ENCODE measurements at regions not wholly inside any gene's neighbourhood (a gene's known extent, or its start where the extent isn't known, plus 50 kb on each side); places are given as distances from the start of the nearest gene placed in this dataset.
"Not testable (repeated sequence)": the region's sequence is repeated elsewhere in the genome, so short reads cannot be mapped to it uniquely, and the experiment has no call there.

DNA sequence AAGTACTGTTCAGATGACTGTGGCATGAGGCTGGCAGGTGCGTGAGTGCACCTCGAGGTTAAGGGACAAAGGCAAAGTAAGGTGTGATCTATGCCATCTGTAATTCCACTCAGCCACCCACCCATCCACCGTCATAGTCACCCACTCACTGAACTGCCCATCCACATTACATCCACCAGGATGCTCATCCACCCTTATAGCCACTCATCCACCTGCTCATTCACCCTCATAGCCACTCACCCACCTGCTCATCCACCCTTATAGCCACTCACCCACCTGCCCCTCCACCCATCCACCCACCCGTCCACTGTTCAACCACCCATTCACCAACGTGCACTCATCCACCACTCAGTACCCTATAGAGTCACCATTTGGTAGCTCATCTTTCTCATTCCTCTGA lies 64.1 kb upstream of the UXT start:
- intact Hi-C loops (cut with micrococcal nuclease): no loop called here
- ATAC-seq (no peak), DNase-seq (no peak)
- Histone ChIP-seq H3K36me3 (ENCODE audit: low read depth, low read length) (no peaks in the 10 kb centered on the region), H3K27ac (ENCODE audit: low read length) (no peak overlapping the region), H2AFZ (ENCODE audit: low read length) (no peak overlapping the region), H3K4me3 (ENCODE audit: low read length) (no peak overlapping the region), H3K4me1 (ENCODE audit: insufficient read depth, low read length) (no peaks in the 10 kb centered on the region), H3F3A (ENCODE audit: low read length, unreplicated experiment) (no peaks in the 10 kb centered on the region), H3K9me3 (ENCODE audit: low read length) (no peaks in the 10 kb centered on the region), H3K27me3 (ENCODE audit: low read length) (peaks cover 3% of the 10 kb centered on the region; the same call in 1 of the 2 replicates), H3K4me2 (ENCODE audit: low read length) (no peak overlapping the region), H3K9ac (ENCODE audit: low read length) (no peak overlapping the region), H4K20me1 (ENCODE audit: low read length) (no peaks in the 10 kb centered on the region), H3K79me2 (ENCODE audit: low read length) (no peaks in the 10 kb centered on the region), H3K9me2 (replicated peaks; ENCODE audit: low read length) (no peaks in the 10 kb centered on the region)
- CTCF ChIA-PET: no interaction called here
- no TSS peak for BruUV-seq (replicated peaks)
- POLR2A ChIA-PET (ENCODE audit: unreplicated experiment): no interaction called here
- no peak for TF ChIP-seq EZH2phosphoT487 (IDR thresholded peaks at IDR 0.05; ENCODE audit: borderline replicate concordance, low read length)
- TF ChIP-seq, protein P1, sequence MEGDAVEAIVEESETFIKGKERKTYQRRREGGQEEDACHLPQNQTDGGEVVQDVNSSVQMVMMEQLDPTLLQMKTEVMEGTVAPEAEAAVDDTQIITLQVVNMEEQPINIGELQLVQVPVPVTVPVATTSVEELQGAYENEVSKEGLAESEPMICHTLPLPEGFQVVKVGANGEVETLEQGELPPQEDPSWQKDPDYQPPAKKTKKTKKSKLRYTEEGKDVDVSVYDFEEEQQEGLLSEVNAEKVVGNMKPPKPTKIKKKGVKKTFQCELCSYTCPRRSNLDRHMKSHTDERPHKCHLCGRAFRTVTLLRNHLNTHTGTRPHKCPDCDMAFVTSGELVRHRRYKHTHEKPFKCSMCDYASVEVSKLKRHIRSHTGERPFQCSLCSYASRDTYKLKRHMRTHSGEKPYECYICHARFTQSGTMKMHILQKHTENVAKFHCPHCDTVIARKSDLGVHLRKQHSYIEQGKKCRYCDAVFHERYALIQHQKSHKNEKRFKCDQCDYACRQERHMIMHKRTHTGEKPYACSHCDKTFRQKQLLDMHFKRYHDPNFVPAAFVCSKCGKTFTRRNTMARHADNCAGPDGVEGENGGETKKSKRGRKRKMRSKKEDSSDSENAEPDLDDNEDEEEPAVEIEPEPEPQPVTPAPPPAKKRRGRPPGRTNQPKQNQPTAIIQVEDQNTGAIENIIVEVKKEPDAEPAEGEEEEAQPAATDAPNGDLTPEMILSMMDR (conservative IDR thresholded peaks at IDR 0.05; ENCODE audit: low read depth, low read length): no peak
- no peak for TF ChIP-seq EZH2 (IDR thresholded peaks at IDR 0.05; ENCODE audit: low read length, unreplicated experiment)

DNA sequence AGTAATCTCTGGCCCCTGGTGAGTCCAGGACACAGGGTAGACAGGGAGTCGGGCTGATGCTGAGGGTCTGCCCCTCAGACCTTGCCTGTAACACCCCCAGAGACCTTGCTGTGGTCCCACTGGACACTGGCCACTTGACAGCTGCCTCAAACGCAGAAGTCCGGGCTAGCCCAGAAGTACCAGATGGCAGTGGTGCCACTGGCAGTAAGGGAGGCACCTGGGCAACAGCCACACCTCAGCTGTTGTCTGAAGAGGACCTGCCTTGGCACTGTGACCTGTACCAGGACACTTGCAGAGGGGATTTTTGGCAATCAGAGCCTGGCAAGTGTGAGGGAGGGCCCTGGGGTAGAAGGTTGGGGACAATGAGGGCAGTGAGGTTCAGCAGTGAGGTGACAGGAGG lies 63.3 kb upstream of the UXT start:
- no TSS peak for BruUV-seq (replicated peaks)
- intact Hi-C loops (cut with micrococcal nuclease): no loop called here
- no peak overlapping the region for H2AFZ ChIP-seq (ENCODE audit: low read length)
- H3K9me2 ChIP-seq (replicated peaks; ENCODE audit: low read length): no peaks in the 10 kb centered on the region
- no peaks in the 10 kb centered on the region for H3F3A ChIP-seq (ENCODE audit: low read length, unreplicated experiment)
- H3K27ac ChIP-seq (ENCODE audit: low read length): no peak overlapping the region
- no peak overlapping the region for H3K9ac ChIP-seq (ENCODE audit: low read length)
- no peaks in the 10 kb centered on the region for H3K4me1 ChIP-seq (ENCODE audit: insufficient read depth, low read length)
- POLR2A ChIA-PET (ENCODE audit: unreplicated experiment): no interaction called here
- H3K9me3 ChIP-seq (ENCODE audit: low read length): no peaks in the 10 kb centered on the region
- ATAC-seq (no peak), DNase-seq (no peak)
- TF ChIP-seq, protein P1 (conservative IDR thresholded peaks at IDR 0.05; ENCODE audit: low read depth, low read length): no peak
- no peak for TF ChIP-seq EZH2phosphoT487 (IDR thresholded peaks at IDR 0.05; ENCODE audit: borderline replicate concordance, low read length)
- TF ChIP-seq EZH2 (IDR thresholded peaks at IDR 0.05; ENCODE audit: low read length, unreplicated experiment): no peak
- CTCF ChIA-PET: no interaction called here
- H4K20me1 ChIP-seq (ENCODE audit: low read length): no peaks in the 10 kb centered on the region
- no peak overlapping the region for H3K4me2 ChIP-seq (ENCODE audit: low read length)
- no peak overlapping the region for H3K4me3 ChIP-seq (ENCODE audit: low read length)
- peaks cover 3% of the 10 kb centered on the region; the same call in 1 of the 2 replicates for H3K27me3 ChIP-seq (ENCODE audit: low read length)
- H3K36me3 ChIP-seq (ENCODE audit: low read depth, low read length): no peaks in the 10 kb centered on the region
- H3K79me2 ChIP-seq (ENCODE audit: low read length): no peaks in the 10 kb centered on the region

DNA sequence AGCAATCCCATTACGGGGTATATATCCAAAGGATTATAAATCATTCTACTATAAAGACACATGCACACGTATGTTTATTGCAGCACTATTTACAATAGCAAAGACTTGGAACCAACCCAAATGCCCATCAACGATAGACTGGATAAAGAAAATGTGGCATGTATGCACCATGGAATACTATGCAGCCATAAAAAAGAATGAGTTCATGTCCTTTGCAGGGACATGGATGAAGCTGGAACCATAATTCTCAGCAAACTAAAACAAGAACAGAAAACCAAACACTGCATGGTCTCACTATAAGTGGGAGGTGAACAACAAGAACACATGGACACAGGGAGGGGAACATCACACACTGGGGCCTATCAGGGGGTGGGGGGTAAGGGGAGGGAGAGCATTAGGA lies 56.1 kb upstream of the UXT start:
- H3K4me1 ChIP-seq (ENCODE audit: insufficient read depth, low read length); H3K27me3 ChIP-seq (ENCODE audit: low read length); H3K9ac ChIP-seq (ENCODE audit: low read length); H3F3A ChIP-seq (ENCODE audit: low read length, unreplicated experiment); H3K9me3 ChIP-seq (ENCODE audit: low read length); CTCF ChIA-PET; DNase-seq; H3K27ac ChIP-seq (ENCODE audit: low read length); H4K20me1 ChIP-seq (ENCODE audit: low read length); H3K4me3 ChIP-seq (ENCODE audit: low read length); ATAC-seq; H3K79me2 ChIP-seq (ENCODE audit: low read length); H3K4me2 ChIP-seq (ENCODE audit: low read length); H3K36me3 ChIP-seq (ENCODE audit: low read depth, low read length); intact Hi-C loops (cut with micrococcal nuclease); H2AFZ ChIP-seq (ENCODE audit: low read length); POLR2A ChIA-PET (ENCODE audit: unreplicated experiment); BruUV-seq (replicated peaks); H3K9me2 ChIP-seq (replicated peaks; ENCODE audit: low read length): not testable (repeated sequence)

DNA sequence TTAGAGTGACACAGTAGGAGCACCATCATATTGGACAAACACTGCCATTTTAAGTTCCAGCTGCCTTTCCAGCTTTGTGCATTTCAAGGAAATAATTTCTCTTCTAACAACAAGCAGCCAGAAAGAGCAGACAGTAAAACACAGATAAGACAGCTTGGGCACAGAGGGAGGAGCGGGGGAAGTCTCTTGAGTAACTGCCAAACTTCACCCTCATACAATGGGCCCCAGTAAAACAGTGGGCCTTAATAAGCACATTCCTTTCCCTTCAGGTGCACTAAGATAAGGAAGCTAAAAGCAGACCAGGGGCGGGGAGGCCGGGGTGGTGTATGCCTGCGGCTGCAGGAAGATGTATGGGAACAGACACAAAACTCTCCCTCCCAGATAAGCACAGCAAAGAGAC lies 53.7 kb upstream of the UXT start:
- H3K9me2 ChIP-seq (replicated peaks; ENCODE audit: low read length); H3K4me2 ChIP-seq (ENCODE audit: low read length); H3K9ac ChIP-seq (ENCODE audit: low read length); H3K4me1 ChIP-seq (ENCODE audit: insufficient read depth, low read length); H2AFZ ChIP-seq (ENCODE audit: low read length); CTCF ChIA-PET; ATAC-seq; H4K20me1 ChIP-seq (ENCODE audit: low read length); H3K4me3 ChIP-seq (ENCODE audit: low read length); intact Hi-C loops (cut with micrococcal nuclease); POLR2A ChIA-PET (ENCODE audit: unreplicated experiment); H3K9me3 ChIP-seq (ENCODE audit: low read length); H3K27ac ChIP-seq (ENCODE audit: low read length); H3F3A ChIP-seq (ENCODE audit: low read length, unreplicated experiment); BruUV-seq (replicated peaks); DNase-seq; H3K79me2 ChIP-seq (ENCODE audit: low read length); H3K36me3 ChIP-seq (ENCODE audit: low read depth, low read length): not testable (repeated sequence)
- peaks cover 13% of the 10 kb centered on the region; the same call in 1 of the 2 replicates for H3K27me3 ChIP-seq (ENCODE audit: low read length)

Data from PC-3 (cell line).